ENCODE measurements at regions not wholly inside any gene's neighbourhood (a gene's known extent, or its start where the extent isn't known, plus 50 kb on each side); places are given as distances from the start of the nearest gene placed in this dataset.

GRCh38 chr20:63099456-63100173, 92.9 kb upstream of the BHLHE23 start:
- no peak for DNase-seq

GRCh38 chr20:63098195-63098810, 91.5 kb upstream of the BHLHE23 start:
- DNase-seq = no peak

- no peak for DNase-seq
Observed at GRCh38 chr20:63097336-63097831, 90.6 kb upstream of the BHLHE23 start.

- no peak for DNase-seq
Observed at GRCh38 chr20:63096681-63097335, 90.0 kb upstream of the BHLHE23 start.

GRCh38 chr20:63095718-63096654, 89.2 kb upstream of the BHLHE23 start:
- DNase-seq = no peak

GRCh38 chr20:63094767-63095499, 88.2 kb upstream of the BHLHE23 start:
- no peak for DNase-seq

GRCh38 chr20:63093966-63094766, 87.4 kb upstream of the BHLHE23 start:
- no peak for DNase-seq

- DNase-seq = no peak
Observed at GRCh38 chr20:63092660-63093215, 86.0 kb upstream of the BHLHE23 start.

GRCh38 chr20:63091901-63092659, 85.3 kb upstream of the BHLHE23 start:
- no peak for DNase-seq

- no peak for DNase-seq
Observed at GRCh38 chr20:63090682-63091571, 84.2 kb upstream of the BHLHE23 start.

- DNase-seq = no peak
Observed at GRCh38 chr20:63090052-63090451, 83.3 kb upstream of the BHLHE23 start.

GRCh38 chr20:63089051-63089907, 82.5 kb upstream of the BHLHE23 start:
- DNase-seq = no peak

- DNase-seq = no peak
Observed at GRCh38 chr20:63087872-63088680, 81.3 kb upstream of the BHLHE23 start.

- DNase-seq = no peak
Observed at GRCh38 chr20:63087236-63087871, 80.6 kb upstream of the BHLHE23 start.

GRCh38 chr20:63086421-63087235, 79.9 kb upstream of the BHLHE23 start:
- no peak for DNase-seq
